Embryonic facial prominence (tissue), 1 donor: ENCODE measurements at regions not wholly inside any gene's neighbourhood (a gene's known extent, or its start where the extent isn't known, plus 50 kb on each side); places are given as distances from the start of the nearest gene placed in this dataset.

Experiments used
- DNase-seq: peaks from one replicate; pipeline ENCODE4 v3.0.0-alpha.2; 2016; ENCODE audit errors: extremely low spot score

DNA sequence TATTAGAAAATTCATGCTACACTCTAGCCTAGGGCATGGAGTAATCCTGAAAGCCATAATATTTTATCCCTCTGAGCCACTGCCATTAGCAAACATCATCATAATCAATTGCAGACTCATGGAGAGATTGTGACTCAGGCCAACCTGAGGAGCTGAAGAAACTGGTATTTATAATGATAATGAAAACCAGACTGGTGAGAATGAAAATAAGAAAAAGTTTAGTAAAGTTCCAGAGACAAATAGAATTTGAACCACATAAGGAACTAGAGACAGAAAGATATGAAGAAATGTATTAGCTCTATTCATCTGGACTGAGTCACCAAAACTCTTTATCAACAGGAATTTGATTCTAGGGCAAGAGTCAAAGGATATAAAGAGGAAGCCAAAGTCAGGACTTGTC, 158.7 kb downstream of the DRD1 start:
- no peak for DNase-seq

DNA sequence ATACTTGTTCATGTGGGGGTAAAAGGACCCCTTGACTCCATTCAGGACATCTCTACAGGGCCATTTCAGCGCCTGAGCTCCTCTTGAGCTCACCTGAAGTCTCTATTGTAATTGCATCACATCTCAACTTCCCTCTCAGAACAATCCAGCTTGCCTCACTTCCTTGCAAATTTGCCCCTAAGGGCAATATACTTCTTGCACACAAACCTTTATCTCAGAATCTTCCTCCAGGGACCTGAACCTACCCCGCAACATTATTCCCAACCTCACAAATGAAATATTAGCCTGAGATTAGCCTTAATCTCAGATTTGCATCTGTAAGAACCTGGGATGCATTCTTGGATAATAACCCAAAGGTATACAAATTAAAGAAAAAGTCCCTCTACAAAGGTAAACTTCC, 159.2 kb downstream of the DRD1 start:
- no peak for DNase-seq

DNA sequence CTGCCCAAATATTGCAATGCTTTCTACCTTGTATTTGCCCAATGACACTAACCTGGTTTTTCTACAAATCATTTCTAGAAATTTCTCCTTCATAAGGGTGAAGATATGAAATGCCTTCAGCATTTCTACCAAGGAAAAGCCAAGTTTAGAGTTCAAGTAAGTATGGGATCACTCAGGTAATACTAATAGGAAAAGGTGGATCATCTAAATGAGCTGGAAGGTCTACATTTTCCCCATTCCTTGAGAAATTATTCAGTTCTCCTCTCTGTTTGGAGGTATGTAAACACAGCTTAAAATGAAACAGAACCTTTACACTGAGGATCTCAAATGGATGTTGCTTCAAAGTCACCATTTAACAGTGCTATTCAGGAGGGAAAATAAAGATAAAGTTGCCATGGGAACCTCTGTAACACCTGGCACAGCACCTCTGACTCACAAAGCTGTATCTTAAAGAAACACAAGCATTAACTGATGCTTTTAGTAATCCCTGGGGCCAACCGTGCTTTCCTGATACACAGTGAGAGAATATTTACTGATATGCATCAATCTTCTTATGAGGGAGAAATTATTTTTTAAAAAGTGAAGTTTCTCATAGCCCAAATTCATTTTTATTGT, 161.3 kb downstream of the DRD1 start:
- no peak for DNase-seq

DNA sequence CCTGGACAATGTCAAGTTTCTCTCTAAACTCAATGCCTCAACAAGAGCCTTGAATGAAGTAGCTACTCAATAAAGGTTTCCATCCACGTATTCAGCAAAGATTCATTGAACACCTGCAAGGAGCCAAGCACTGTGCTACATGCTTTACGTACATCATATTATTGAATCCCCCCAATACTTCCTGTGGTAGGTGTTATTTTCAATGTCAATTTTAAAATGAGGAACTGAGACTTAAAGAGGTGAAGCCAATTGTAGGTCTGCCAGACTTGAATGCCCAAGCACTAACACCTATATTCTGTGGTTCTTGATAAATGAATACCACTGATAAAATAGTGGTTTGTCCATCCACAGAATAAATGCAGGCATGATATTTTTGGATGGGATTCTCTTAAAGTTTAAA, 162.3 kb downstream of the DRD1 start:
- DNase-seq: no peak

DNA sequence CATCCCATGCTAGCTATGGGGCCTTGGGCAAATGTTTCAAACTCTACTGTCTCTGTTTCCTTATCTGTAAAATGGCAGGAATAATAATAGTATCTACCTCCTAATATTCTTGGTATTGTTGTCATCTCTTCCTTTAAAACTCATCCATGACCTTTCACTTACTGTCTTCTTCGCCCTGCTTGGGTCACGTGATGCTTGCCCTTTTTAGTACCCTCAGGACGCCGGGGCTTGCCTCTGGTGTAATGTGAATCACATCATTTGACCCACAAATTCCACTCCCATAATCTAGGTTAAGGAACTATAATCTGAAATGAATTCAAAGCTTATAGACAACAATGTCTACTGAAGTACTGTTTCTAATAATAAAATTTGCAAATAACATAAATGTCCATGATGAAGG, 162.7 kb downstream of the DRD1 start:
- DNase-seq: no peak

DNA sequence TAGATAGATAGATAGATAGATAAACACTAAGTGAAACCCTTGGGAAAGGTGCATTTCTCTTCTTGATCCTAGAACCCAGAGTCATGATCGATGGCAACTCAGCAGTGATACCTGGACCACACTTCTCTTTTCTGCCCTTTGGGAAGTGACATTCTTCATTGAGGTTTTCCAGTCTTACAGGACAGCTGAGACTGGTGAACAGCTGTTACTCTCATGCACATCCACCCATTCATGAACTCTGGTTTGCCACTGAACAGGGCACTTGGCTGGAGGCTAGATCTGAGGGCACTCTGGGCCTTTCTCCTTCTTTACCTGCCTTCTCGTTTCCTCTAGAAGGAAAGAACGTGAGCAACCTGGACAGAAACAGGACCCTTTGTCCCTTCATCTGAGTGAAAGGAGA, 164.5 kb downstream of the DRD1 start:
- DNase-seq: no peak

DNA sequence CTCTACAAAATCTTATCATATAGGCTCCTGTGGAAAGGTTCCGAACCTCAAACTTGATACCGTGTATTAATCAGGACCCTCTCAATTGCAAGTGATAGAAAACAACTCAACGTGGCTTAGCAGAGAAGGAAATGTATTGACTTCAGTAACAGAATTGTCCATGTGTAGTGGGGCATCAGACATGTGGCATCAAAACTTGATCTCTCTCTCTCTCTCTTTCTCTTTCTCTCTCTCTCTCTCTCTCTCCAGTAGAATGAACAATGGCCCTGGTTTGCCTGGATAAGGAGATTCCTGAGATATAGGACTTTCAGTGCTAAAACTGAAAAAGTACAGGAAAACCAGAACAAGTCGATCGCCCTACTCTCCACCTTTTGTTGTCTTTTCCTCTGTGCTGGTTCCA, 168.2 kb downstream of the DRD1 start:
- no peak for DNase-seq

DNA sequence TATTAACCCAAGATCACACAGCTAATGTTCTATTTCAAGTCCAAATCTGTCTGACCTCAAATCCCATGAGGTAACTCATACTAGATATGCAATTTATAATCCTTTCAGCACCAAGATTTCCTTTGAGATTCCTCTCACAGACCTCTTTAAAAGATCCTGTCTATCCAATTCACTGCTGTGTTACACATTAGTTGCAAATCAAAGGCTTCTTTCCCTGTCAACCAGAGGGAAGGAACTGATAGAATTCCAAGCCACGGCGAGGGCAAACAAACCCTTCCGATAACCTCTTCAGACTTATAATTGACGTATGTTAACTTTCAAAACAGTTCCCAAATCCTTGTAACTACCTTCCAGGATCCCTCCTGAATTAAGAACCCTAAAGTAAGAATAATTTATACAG, 168.9 kb downstream of the DRD1 start:
- DNase-seq: no peak

DNA sequence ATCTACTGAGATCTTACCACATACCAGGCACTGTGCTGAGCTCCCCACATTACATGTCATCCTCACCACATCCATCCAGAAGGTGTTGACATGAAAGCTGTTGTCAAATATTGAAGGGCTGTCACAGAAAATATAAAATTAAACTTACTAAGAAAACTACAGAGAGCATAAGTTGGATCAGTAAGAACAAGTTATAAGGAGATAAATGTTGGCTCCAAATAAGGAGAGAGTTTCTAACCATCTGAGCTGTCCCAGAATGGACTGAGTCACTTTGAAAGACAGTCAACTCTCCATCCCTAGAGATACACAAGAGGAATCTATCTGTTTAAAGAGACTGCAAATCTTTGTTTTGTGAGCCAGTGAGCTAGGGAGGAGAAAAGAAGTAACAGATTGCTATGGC, 169.8 kb downstream of the DRD1 start:
- no peak for DNase-seq

DNA sequence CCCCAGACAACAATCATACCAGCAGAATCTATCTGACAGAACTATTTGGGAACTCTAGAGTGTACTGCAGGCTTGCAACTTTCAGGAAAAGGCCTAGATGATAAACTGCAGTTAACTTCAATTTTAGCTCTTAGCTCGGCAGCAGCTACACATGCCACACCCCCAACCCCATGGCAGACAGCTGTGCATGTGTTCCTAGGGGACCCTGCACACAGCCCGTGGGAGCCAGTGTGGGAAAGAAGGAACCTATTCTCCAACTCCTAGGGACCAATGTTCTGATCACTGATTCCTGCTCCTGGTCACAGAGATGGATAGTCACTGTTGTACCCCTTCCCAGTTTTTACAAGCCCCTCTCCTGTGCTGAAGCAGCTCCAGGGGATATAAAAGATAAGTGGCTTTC, 179.6 kb downstream of the DRD1 start:
- DNase-seq: no peak

DNA sequence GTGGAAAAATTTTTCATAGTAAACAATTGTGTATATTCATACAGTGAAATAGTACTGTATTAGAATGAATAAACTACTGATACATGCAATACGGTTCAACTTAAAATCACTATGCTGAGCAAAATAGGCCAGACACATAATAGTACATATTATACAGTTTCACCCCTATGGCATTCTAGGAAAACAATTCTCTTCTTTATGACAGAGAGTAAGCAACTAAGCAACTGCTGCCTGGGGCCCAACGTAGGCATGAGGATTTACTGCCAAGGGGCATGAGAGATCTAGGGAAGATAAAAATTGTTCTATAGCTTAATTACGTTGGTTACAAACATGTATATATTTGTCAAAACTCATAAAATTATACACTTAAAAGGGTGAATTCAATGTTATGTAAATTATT, 180.2 kb downstream of the DRD1 start:
- no peak for DNase-seq

DNA sequence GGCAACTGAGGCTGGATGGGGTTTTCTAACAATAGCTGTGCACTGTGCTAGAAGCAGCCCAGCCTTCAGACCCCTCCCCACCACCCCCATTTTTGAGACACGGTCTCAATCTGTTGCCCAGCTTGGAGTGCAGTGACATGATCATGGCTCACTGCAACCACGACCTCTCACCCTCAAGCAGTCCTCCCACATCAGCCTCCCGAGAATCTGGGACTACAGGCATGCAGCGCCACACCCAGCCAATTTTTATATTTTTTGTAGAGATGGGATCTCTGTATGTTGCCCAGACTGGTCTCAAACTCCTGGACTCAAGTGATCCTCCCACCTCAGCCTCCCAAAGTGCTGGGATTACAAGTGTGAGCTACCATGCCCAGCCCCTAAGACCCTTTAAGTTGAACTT, 182.5 kb downstream of the DRD1 start:
- DNase-seq: no peak

DNA sequence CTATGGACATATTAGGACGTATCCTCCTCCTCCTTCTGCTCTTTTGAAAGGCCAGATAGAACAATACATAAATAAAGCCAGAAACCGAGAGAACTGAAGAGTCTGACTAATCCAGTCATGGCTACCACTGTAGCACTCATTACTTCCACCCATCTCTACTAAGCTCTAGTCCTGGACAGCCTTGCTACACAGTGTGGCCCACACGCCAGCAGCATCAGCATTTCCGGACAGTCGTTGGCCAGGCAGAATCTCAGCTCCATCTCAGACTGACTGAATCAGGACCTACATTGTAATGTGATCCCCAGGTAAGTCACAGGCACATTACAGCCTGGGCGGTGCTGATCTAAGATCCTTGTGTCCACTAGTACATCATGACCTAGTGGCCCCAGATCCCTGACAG, 182.9 kb downstream of the DRD1 start:
- DNase-seq: no peak

DNA sequence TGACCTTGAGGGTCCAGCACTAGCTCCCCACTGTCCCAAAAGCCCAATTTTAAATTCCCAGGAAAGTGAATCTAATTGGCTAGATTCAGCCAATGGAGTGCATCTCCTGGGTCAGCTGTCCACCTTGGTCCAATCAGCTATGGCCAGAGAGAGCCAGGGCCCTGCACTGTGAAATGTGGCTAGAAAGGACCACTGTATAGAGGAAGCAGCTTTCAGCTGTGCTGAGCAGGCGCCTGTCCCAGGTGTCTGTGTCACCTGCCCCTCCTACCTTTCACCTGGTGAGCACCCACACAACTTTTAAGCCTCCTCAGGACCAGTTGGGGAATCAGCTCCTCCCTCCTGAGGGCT, 186.2 kb downstream of the DRD1 start:
- no peak for DNase-seq

DNA sequence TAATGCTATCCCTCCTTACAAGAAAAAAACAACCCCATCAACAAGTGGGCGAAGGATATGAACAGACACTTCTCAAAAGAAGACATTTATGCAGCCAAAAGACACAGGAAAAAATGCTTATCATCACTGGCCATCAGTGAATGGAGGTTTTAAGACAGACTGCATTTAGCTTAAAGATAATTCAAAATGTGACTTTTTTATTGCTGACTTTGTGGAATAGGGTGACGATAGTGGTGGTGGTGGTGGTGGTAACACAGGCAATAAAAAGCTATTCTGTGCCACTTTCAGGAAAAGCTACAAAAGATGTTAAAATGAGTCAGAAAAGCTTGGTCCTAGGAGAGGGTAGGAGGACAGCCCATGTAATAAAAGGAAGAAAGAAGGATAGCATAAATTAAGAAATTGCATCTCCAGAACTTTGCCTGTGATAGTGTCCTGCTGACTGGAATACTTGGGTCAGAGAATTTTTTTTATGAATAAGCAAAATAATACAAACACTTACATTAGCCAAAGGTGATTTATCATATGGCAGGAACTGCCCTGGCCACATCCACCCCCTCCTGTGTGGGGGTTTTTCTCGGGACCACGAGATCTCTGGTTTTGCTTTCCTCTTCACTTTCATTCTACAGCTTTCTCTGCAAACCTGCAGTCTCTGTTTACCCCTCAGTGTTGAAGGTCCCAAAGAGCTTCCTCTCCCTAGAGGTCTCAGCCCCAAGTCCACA, 186.7 kb downstream of the DRD1 start:
- no peak for DNase-seq

DNA sequence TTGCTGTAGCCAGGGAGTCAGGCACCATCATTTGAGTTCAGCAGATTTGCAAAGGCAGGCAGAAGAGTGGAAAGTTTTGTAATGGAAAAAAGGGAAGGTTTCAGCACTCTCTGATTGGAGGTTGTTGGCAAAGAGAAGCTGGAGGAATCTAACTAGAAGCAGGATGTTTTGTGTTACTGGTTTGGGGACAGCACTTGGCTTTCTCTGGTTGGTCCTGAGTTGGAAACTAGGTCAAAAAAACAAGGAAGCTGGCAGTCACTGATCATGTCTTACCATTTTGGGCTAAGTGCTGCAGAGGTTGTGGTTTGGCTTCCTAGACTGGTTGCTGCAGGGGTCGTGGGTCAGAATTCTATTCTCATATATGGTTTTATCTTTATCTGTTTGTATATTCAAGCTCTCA, 189.8 kb downstream of the DRD1 start:
- no peak for DNase-seq

DNA sequence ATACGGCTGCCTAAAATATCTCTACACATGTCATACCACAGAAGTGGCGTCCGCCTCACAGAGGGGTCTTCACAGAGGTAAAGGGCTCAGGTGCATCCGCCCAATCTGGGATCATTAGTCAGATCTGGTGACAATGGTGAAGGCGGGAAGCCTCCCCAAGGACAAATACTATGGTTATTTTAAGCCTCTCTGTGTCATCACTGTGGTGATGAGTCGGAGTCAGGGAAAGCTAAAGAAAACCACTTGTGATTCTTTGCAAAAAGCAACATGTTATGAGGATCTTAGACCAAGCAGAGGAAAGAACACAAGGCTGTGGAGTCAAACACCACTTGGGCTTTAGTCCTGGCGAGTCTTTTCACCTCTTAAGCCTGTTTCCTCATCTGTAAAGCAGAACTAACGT, 190.4 kb downstream of the DRD1 start:
- DNase-seq: no peak

DNA sequence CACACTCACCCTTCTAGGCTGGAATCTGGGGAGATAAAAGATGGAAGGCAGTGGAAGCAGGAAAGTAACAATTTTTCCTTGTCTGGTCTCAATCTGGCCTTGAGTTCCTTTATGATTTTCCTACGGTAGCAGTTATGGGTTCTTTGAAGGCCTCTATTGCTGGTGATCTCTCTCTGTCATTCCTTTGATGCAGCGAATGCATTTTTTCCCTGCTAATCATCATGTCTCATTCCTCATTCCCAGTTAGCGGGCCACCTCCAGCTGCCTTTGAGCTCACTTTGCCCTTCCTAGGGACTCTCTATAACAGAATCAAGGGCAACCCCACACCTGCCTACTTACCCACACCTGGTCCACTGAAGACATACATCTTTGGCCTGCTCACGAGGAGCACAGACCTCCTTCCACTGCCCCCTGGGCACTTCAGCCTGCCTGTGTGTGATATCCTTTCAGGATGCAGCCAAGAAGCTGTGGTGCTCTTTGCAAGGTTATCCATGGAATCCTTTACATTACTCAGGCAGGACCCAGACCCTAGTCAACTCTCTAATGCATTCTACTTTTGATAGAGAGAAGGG, 191.7 kb downstream of the DRD1 start:
- DNase-seq: no peak

DNA sequence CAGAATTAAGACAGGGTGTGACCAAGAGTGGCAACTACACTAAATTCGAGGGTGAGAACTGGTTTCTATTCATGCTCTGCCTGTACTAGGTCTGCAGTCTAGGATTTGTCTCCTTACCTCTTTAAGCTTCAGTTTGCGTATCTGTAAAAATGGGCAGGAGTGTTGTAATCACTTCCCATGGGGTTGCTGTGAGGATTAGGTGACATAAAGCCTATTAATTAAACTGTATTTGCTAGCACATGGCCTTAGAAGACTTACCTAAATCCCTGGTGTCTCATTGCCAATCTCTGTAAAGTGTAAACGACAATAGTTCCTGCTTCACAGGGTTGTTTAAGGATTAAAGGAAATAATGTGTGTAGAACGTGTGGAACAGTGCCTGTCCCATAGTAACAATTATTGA, 193.6 kb downstream of the DRD1 start:
- DNase-seq: no peak

DNA sequence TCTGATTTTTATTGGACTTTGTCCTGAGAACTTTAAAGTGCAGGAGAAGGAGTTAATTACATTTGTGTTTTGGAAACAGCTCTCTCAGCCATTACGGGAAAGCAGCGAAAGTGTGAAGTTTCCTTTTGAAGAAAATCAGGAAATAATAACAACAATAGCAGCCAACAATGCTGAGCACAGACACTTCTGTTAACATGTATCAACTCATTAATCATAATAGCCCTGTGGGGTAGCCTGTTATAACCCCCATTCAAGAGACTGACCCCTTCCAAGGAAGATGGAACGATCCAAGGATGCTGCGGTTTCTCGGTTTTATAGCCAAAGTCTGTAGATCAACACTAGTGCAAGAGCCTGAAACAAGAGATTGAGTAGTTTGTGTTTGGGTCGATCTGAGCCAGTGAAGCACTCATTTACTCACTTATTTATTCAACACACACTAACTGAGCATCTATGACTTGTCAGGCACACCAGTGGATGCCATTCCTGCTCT, 195.5 kb downstream of the DRD1 start:
- no peak for DNase-seq

DNA sequence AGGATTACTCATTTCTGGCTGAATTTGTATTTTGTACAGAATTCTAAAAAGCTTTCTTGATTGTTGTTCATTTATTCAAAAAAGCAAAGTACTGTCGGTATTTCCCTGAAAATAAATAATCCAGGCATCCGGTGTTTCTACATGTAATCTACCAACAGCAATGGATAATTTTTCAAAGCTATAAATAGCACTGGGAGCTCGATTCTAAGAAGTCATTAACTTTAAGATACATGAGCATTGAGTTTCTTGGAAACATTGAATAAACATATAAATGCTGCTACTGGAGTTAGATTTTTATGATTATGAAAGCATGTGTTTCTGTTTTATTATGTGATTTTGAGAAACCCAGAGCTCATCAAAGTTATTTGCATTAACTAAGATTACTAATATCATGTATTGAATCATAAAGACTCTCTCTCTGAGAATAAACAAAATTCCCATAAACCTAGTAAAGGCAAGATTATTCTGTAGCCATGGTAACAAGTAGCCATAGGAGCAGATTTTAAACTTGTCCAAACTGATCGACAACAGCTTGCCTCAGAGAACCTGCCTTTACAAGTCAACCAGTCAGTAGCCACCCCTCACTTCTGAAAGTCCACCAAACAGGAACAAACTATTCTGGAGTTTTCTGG, 197.0 kb downstream of the DRD1 start:
- DNase-seq: no peak

DNA sequence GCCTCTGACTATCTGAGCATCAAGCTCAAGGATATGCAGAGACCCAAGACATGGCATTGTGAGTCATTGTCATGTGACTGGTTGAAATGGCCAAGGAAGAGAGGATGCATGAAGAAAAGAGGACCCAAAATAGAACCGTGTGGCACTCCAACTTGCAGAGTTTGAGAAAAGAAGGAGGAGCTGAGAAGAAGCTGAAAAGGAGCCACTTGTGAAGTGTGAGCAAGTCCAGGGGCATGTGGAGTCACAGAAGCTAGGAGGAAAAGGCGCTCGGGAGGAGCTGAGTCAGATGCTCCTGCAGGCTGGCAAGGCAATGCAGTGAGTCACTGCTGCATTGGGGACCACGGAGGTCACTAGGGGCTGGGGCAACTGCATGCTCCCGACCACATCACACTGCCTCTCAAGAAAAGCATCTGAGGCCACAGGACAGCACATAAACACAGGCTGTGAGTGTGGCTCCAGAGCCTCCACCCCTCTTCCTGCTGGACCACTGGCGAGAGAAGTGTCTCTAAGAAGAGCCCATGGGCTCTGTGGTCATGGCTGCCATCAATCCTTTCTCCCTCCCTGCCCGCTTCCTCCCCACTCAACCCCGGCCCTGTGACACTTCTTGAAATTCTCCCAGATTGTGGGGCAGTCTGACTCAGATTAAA, 197.6 kb downstream of the DRD1 start:
- no peak for DNase-seq

DNA sequence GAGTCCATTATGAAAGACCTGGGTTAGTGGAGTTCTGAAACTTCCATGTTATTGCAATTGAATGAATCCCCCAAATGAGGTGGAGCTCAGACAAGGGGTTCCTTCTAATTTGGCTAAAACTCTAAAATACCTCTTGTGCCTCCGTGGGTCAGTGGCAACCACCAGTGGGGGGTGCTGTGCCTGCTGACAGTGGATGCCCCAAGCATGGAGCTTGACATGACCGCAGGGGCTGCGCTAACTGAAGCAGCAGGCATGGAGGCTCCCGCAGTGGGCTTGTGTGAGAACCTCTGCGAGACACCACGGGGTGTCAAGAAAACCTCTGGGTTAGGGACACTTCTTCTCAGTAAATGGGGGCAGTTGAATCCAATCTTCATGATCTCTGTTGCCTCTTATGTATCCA, 200.5 kb downstream of the DRD1 start:
- DNase-seq: no peak
